OCI-LY7 (cell line): ENCODE measurements at regions not wholly inside any gene's neighbourhood (a gene's known extent, or its start where the extent isn't known, plus 50 kb on each side); places are given as distances from the start of the nearest gene placed in this dataset.

ENCODE experiments used
- BruUV-seq: library from RNA; stranded (reverse); fragments of 400-500 nt; replicated peaks from 2 replicates; lab custom pipeline; 2021; lab: Mats Ljungman, UMichigan
- CTCF ChIA-PET: fragments of 300-600 bp; sonication (Branson Sonifier 250); formaldehyde crosslinking; loops from one replicate; lab custom pipeline; 2022; ENCODE audit warnings: antibody characterized with exemption; ENCODE audit not compliant: unreplicated experiment; lab: Charles Lee
- POLR2A ChIA-PET: fragments of 300-600 bp; sonication (Branson Sonifier 250); formaldehyde crosslinking; loops from one replicate; lab custom pipeline; 2022; ENCODE audit warnings: antibody characterized with exemption; lab: Charles Lee
- DNase-seq: peaks from one replicate; pipeline ENCODE4 v3.0.0-alpha.2; 2015; ENCODE audit warnings: low spot score
- H2AFZ ChIP-seq: fragments of 200-600 bp; sonication (generic), shearing (Covaris generic); 2 replicates; pipeline ENCODE4 v1.6.1; 2014; ENCODE audit warnings: mild to moderate bottlenecking, antibody characterized with exemption, low read length, moderate library complexity
- H3K27ac ChIP-seq: fragments of 200-600 bp; sonication (generic); 2 replicates; pipeline ENCODE4 v1.5.1; 2014; ENCODE audit warnings: mixed run types, low read depth, mild to moderate bottlenecking, moderate library complexity, low read length, inconsistent platforms; ENCODE audit not compliant: poor library complexity, severe bottlenecking
- H3K36me3 ChIP-seq: fragments of 200-600 bp; sonication (generic); 2 replicates; pipeline ENCODE4 v1.6.1; 2014; ENCODE audit warnings: mild to moderate bottlenecking, antibody characterized with exemption, low read length, moderate library complexity, mixed read lengths; ENCODE audit not compliant: insufficient read depth
- H3K4me1 ChIP-seq: fragments of 200-600 bp; sonication (generic); 2 replicates; pipeline ENCODE4 v1.5.1; 2014; ENCODE audit warnings: mild to moderate bottlenecking, low read length; ENCODE audit not compliant: insufficient read depth, poor library complexity, severe bottlenecking
- H3K4me2 ChIP-seq: fragments of 200-600 bp; sonication (generic); 2 replicates; pipeline ENCODE4 v1.6.1; 2014; ENCODE audit warnings: mild to moderate bottlenecking, low read length
- H3K4me3 ChIP-seq: fragments of 200-600 bp; sonication (generic); 2 replicates; pipeline ENCODE4 v1.5.1; 2014; ENCODE audit warnings: mild to moderate bottlenecking, low read depth, low read length; ENCODE audit not compliant: poor library complexity, severe bottlenecking
- H3K79me2 ChIP-seq: fragments of 200-600 bp; sonication (generic); 2 replicates; pipeline ENCODE4 v1.6.1; 2016; ENCODE audit warnings: low read depth, mild to moderate bottlenecking, low read length, moderate library complexity, mixed read lengths; ENCODE audit not compliant: insufficient read depth
- H3K9me2 ChIP-seq: fragments of 200-600 bp; sonication (generic); 2 replicates; pipeline ENCODE4 v1.6.1; 2016; ENCODE audit warnings: mild to moderate bottlenecking, low read length, mixed read lengths; ENCODE audit not compliant: insufficient read depth
- H3K9me3 ChIP-seq: fragments of 200-600 bp; sonication (generic); 2 replicates; pipeline ENCODE4 v1.6.1; 2014; ENCODE audit warnings: mild to moderate bottlenecking, mixed run types, low read length, mixed read lengths
- H4K20me1 ChIP-seq: fragments of 200-600 bp; sonication (generic); 2 replicates; pipeline ENCODE4 v1.6.1; 2014; ENCODE audit warnings: mild to moderate bottlenecking, antibody characterized with exemption, low read length, moderate library complexity, mixed read lengths; ENCODE audit not compliant: insufficient read depth
- CTCF ChIP-seq: fragments of 200-600 bp; sonication (generic); conservative IDR thresholded peaks from 2 replicates; pipeline ENCODE4 v1.5.1; 2014; ENCODE audit warnings: mild to moderate bottlenecking, antibody characterized with exemption, low read length, moderate library complexity, mixed read lengths
- EZH2phosphoT487 ChIP-seq: fragments of 200-600 bp; sonication (generic); IDR thresholded peaks from 2 replicates; pipeline ENCODE4 v1.6.1; 2018; ENCODE audit warnings: low read depth, borderline replicate concordance, mild to moderate bottlenecking, mixed run types, antibody characterized with exemption, low read length, moderate library complexity, mixed read lengths
- intact Hi-C: fragments of 100-400 bp; cut with micrococcal nuclease; formaldehyde crosslinking; loops from one replicate; pipeline ENCODE4 v1.10.0; 2022; ENCODE audit not compliant: unreplicated experiment

GRCh38 chr15:29473621-29474105 lies 204.0 kb upstream of the NSMCE3 start:
- ChIA-PET CTCF (no interaction called here), POLR2A (no interaction called here)
- Histone ChIP-seq H4K20me1 (no peaks in the 10 kb centered on the region), H3K4me1 (no peaks in the 10 kb centered on the region), H3K36me3 (no peaks in the 10 kb centered on the region), H3K79me2 (no peaks in the 10 kb centered on the region), H3K9me3 (no peaks in the 10 kb centered on the region), H2AFZ (no peak overlapping the region), H3K27ac (no peak overlapping the region), H3K4me3 (no peak overlapping the region), H3K4me2 (no peak overlapping the region), H3K9me2 (no peaks in the 10 kb centered on the region)
- TF ChIP-seq EZH2phosphoT487 = no peak
- TF ChIP-seq CTCF = no peak
- intact Hi-C loops = no loop called here
- BruUV-seq = no TSS peak
- DNase-seq = no peak

- H3K9me3 ChIP-seq = no peaks in the 10 kb centered on the region
- H3K4me1 ChIP-seq = no peaks in the 10 kb centered on the region
- DNase-seq = no peak
- H3K27ac ChIP-seq = no peak overlapping the region
- no peak for TF ChIP-seq EZH2phosphoT487
- no peak for TF ChIP-seq CTCF
- CTCF ChIA-PET = no interaction called here
- H4K20me1 ChIP-seq = no peaks in the 10 kb centered on the region
- no peaks in the 10 kb centered on the region for H3K36me3 ChIP-seq
- POLR2A ChIA-PET = interaction anchor here (0.6 kb wide), 1 partner anchor 61 kb away, joined by 3 read pairs; no protein-coding TSS in a partner anchor
- BruUV-seq = no TSS peak
- no peaks in the 10 kb centered on the region for H3K9me2 ChIP-seq
- intact Hi-C loops = no loop called here
- H3K4me3 ChIP-seq = no peak overlapping the region
- H3K4me2 ChIP-seq = no peak overlapping the region
- H2AFZ ChIP-seq = no peak overlapping the region
- H3K79me2 ChIP-seq = no peaks in the 10 kb centered on the region
These were observed 203.4 kb upstream of the NSMCE3 start for GRCh38 chr15:29472901-29473445.

- ChIA-PET POLR2A (no interaction called here), CTCF (no interaction called here)
- Histone ChIP-seq H3K9me2 (no peaks in the 10 kb centered on the region), H3K9me3 (no peaks in the 10 kb centered on the region), H3K79me2 (no peaks in the 10 kb centered on the region), H3K4me3 (no peak overlapping the region), H3K4me1 (no peaks in the 10 kb centered on the region), H3K27ac (no peak overlapping the region), H4K20me1 (no peaks in the 10 kb centered on the region), H2AFZ (no peak overlapping the region), H3K4me2 (no peak overlapping the region), H3K36me3 (no peaks in the 10 kb centered on the region)
- intact Hi-C loops = no loop called here
- TF ChIP-seq EZH2phosphoT487 (no peak), CTCF (no peak)
- no peak for DNase-seq
- no TSS peak for BruUV-seq
These were observed 202.1 kb upstream of the NSMCE3 start for GRCh38 chr15:29471757-29472156.
